Keratinocyte (primary cell): ENCODE measurements at regions not wholly inside any gene's neighbourhood (a gene's known extent, or its start where the extent isn't known, plus 50 kb on each side); places are given as distances from the start of the nearest gene placed in this dataset.

Experiments
- DNase-seq: peaks from one replicate; pipeline ENCODE4 v3.0.0-alpha.2; 2011; ENCODE audit warnings: low read depth, missing footprints, low spot score
- FAIRE-seq: peaks from 2 replicates; lab custom pipeline; 2011; peaks lifted over from hg19 to GRCh38; lab: Jason Lieb, UNC
- H2AFZ ChIP-seq: 2 replicates; pipeline ENCODE4 v1.6.0; 2012; ENCODE audit warnings: low read length, control low read depth, inconsistent platforms; ENCODE audit not compliant: control insufficient read depth
- H3K27ac ChIP-seq: 2 replicates; pipeline ENCODE4 v1.5.1; 2011; ENCODE audit warnings: low read length; ENCODE audit not compliant: control insufficient read depth, insufficient read depth
- H3K27me3 ChIP-seq: 3 replicates; pipeline ENCODE4 v1.6.0; 2011; ENCODE audit warnings: low read length; ENCODE audit not compliant: control insufficient read depth, insufficient read depth; ENCODE audit errors: extremely low read depth
- H3K36me3 ChIP-seq, 2 experiments: 2 replicates in 1 of 2; 3 replicates in 1 of 2; pipeline ENCODE4 v1.5.1; 2011; ENCODE audit warnings: low read length in 2 of 2, mild to moderate bottlenecking in 1 of 2; ENCODE audit not compliant: control insufficient read depth in 2 of 2, insufficient read depth in 2 of 2; ENCODE audit errors: extremely low read depth in 1 of 2
- H3K4me1 ChIP-seq: 3 replicates; pipeline ENCODE4 v1.5.1; 2011; ENCODE audit warnings: low read length; ENCODE audit not compliant: control insufficient read depth, insufficient read depth; ENCODE audit errors: extremely low read depth
- H3K4me2 ChIP-seq: 3 replicates; pipeline ENCODE4 v1.6.0; 2011; ENCODE audit warnings: low read depth, low read length; ENCODE audit not compliant: control insufficient read depth, insufficient read depth; ENCODE audit errors: extremely low read depth
- H3K4me3 ChIP-seq, 3 experiments: fragments of 200-600 bp in 1 of 3; sonication (generic) in 1 of 3; 2 replicates in 2 of 3; 3 replicates in 1 of 3; pipeline ENCODE4 v1.5.1; 2011 to 2016; ENCODE audit warnings: low read length in 3 of 3, mild to moderate bottlenecking in 3 of 3, control low read depth in 2 of 3, inconsistent platforms in 1 of 3, low read depth in 1 of 3, mixed read lengths in 1 of 3, mixed run types in 1 of 3, moderate library complexity in 1 of 3; ENCODE audit not compliant: control insufficient read depth in 2 of 3, insufficient read depth in 2 of 3; ENCODE audit errors: extremely low read depth in 1 of 3
- H3K79me2 ChIP-seq: 2 replicates; pipeline ENCODE4 v1.6.0; 2012; ENCODE audit warnings: low read length; ENCODE audit not compliant: control insufficient read depth, insufficient read depth
- H3K9ac ChIP-seq: 3 replicates; pipeline ENCODE4 v1.6.0; 2011; ENCODE audit warnings: low read length; ENCODE audit not compliant: control insufficient read depth, insufficient read depth; ENCODE audit errors: extremely low read depth
- H3K9me1 ChIP-seq: 3 replicates; pipeline ENCODE4 v1.6.0; 2011; ENCODE audit warnings: low read length; ENCODE audit not compliant: control insufficient read depth, insufficient read depth; ENCODE audit errors: extremely low read depth
- H3K9me3 ChIP-seq: 2 replicates; pipeline ENCODE4 v1.5.1; 2012; ENCODE audit warnings: low read depth, low read length; ENCODE audit not compliant: control insufficient read depth
- H4K20me1 ChIP-seq: 3 replicates; pipeline ENCODE4 v1.6.0; 2011; ENCODE audit warnings: low read length; ENCODE audit not compliant: control insufficient read depth, insufficient read depth; ENCODE audit errors: extremely low read depth
- EZH2 ChIP-seq: IDR thresholded peaks from one replicate; pipeline ENCODE4 v1.6.1; 2012; ENCODE audit warnings: inconsistent platforms, mild to moderate bottlenecking, low read length, moderate library complexity
- dilution Hi-C: fragments of 300-500 bp; cut with MboI; formaldehyde crosslinking; loops from one replicate; pipeline ENCODE4 v1.7.0; 2020; ENCODE audit warnings: low sequenced_read_pairs; ENCODE audit not compliant: extremely low pct_ligation_motif_present
- TF ChIP-seq, protein P1 (sequence below), 3 experiments: IDR thresholded peaks in 1 of 3; conservative IDR thresholded peaks in 1 of 3; optimal IDR thresholded peaks in 1 of 3; 2 replicates in 2 of 3; 3 replicates in 1 of 3; pipeline versions ENCODE3 to v1.5.1; 2011; ENCODE audit warnings: low read length in 3 of 3, mild to moderate bottlenecking in 3 of 3, moderate library complexity in 2 of 3, control low read depth in 1 of 3, inconsistent platforms in 1 of 3; ENCODE audit not compliant: insufficient read depth in 2 of 3; ENCODE audit errors: extremely low read depth in 1 of 3

DNA sequence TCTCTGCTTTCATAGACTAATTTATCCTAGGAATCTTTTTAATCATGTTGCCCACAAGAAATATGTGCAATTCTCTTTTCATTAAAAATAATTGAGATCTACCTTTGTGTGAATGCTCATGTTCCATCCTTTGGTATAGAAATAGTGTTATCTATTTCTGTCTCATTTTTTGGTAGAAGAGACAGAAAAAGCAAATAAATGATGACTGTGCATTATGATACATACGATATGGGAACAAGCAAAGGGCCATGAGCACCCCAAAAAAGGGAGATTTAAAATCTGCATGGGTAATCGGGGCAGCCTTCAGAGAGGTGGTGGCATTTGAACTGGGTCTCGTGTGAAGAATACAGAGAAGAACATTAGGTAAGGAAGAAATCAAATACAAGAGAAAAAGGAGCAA, 1197.5 kb upstream of the AUTS2 start:
- H4K20me1 ChIP-seq, result no peaks in the 10 kb centered on the region
- no peak overlapping the region for H3K4me3 ChIP-seq
- H3K36me3 ChIP-seq, result no peaks in the 10 kb centered on the region
- H2AFZ ChIP-seq, result no peak overlapping the region
- FAIRE-seq (no peak), DNase-seq (no peak)
- H3K4me2 ChIP-seq, result no peak overlapping the region
- H3K79me2 ChIP-seq, result no peaks in the 10 kb centered on the region
- no peaks in the 10 kb centered on the region for H3K9me1 ChIP-seq
- H3K27me3 ChIP-seq, result no peaks in the 10 kb centered on the region
- no peak for TF ChIP-seq EZH2
- TF ChIP-seq, protein P1, sequence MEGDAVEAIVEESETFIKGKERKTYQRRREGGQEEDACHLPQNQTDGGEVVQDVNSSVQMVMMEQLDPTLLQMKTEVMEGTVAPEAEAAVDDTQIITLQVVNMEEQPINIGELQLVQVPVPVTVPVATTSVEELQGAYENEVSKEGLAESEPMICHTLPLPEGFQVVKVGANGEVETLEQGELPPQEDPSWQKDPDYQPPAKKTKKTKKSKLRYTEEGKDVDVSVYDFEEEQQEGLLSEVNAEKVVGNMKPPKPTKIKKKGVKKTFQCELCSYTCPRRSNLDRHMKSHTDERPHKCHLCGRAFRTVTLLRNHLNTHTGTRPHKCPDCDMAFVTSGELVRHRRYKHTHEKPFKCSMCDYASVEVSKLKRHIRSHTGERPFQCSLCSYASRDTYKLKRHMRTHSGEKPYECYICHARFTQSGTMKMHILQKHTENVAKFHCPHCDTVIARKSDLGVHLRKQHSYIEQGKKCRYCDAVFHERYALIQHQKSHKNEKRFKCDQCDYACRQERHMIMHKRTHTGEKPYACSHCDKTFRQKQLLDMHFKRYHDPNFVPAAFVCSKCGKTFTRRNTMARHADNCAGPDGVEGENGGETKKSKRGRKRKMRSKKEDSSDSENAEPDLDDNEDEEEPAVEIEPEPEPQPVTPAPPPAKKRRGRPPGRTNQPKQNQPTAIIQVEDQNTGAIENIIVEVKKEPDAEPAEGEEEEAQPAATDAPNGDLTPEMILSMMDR (optimal IDR thresholded peaks at IDR 0.05 in 1 of 3, IDR thresholded peaks at IDR 0.05 in 1 of 3, conservative IDR thresholded peaks at IDR 0.05 in 1 of 3; ENCODE audit: extremely low read depth in 1 of 3, insufficient read depth in 2 of 3, low read length in 3 of 3), result no peak
- H3K9ac ChIP-seq, result no peak overlapping the region
- no peak overlapping the region for H3K27ac ChIP-seq
- H3K9me3 ChIP-seq, result no peaks in the 10 kb centered on the region
- dilution Hi-C loops, result no loop called here
- no peaks in the 10 kb centered on the region for H3K4me1 ChIP-seq

DNA sequence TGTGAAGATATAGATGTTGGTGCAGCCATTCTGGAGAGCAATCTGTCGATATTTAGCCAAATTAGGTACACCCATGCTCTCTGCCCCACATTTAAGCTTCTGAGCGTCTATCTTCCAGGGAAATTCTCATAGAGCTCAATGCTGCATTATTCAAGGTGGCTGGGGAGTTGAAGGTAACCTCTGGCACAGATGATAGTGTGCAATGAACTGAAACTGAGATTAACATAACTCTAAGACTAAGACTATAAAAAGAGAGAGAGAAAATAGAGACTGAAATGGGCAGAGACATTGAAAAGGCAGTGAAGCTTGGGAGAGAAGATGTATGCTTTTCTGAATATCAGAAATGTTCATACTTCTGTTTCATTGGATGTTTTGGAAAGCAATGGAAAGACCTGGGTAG, 1197.0 kb upstream of the AUTS2 start:
- no peaks in the 10 kb centered on the region for H3K4me1 ChIP-seq
- dilution Hi-C loops, result no loop called here
- FAIRE-seq (no peak), DNase-seq (no peak)
- no peak overlapping the region for H3K4me3 ChIP-seq
- TF ChIP-seq EZH2, result no peak
- TF ChIP-seq, protein P1 (optimal IDR thresholded peaks at IDR 0.05 in 1 of 3, IDR thresholded peaks at IDR 0.05 in 1 of 3, conservative IDR thresholded peaks at IDR 0.05 in 1 of 3; ENCODE audit: extremely low read depth in 1 of 3, insufficient read depth in 2 of 3, low read length in 3 of 3), result no peak
- H3K9me3 ChIP-seq, result no peaks in the 10 kb centered on the region
- H3K9ac ChIP-seq, result no peak overlapping the region
- H3K4me2 ChIP-seq, result no peak overlapping the region
- no peak overlapping the region for H3K27ac ChIP-seq
- H3K27me3 ChIP-seq, result no peaks in the 10 kb centered on the region
- no peaks in the 10 kb centered on the region for H3K9me1 ChIP-seq
- H3K79me2 ChIP-seq, result no peaks in the 10 kb centered on the region
- no peak overlapping the region for H2AFZ ChIP-seq
- H4K20me1 ChIP-seq, result no peaks in the 10 kb centered on the region
- no peaks in the 10 kb centered on the region for H3K36me3 ChIP-seq
